AG04450 (cell line): ENCODE measurements at regions not wholly inside any gene's neighbourhood (a gene's known extent, or its start where the extent isn't known, plus 50 kb on each side); places are given as distances from the start of the nearest gene placed in this dataset.

ENCODE experiments used
- CTCF ChIA-PET: fragments of 300-600, 350-600 bp; formaldehyde crosslinking; extraction: SDS; loops from one replicate; lab custom pipeline; 2022; ENCODE audit warnings: antibody characterized with exemption, inconsistent platforms; lab: Charles Lee
- POLR2A ChIA-PET: fragments of 350-600 bp; formaldehyde crosslinking; extraction: SDS; loops from one replicate; lab custom pipeline; 2021; ENCODE audit warnings: antibody characterized with exemption, inconsistent platforms; lab: Yijun Ruan, JAX
- DNase-seq: peaks from one replicate; pipeline ENCODE4 v3.0.0-alpha.2; 2011; ENCODE audit warnings: low read depth, low spot score
- H3K27ac ChIP-seq: one replicate; pipeline ENCODE4 v1.5.1; 2012; ENCODE audit warnings: low read depth, low read length, control low read depth
- H3K27me3 ChIP-seq: one replicate; pipeline ENCODE4 v1.6.0; 2012; ENCODE audit warnings: low read length; ENCODE audit not compliant: control insufficient read depth, insufficient read depth
- H3K4me3 ChIP-seq: 2 replicates; pipeline ENCODE4 v1.5.1; 2011; ENCODE audit warnings: mild to moderate bottlenecking, low read depth, low read length, control low read depth
- H3K9me3 ChIP-seq: 2 replicates; pipeline ENCODE4 v1.5.1; 2012; ENCODE audit warnings: low read length; ENCODE audit not compliant: control insufficient read depth, insufficient read depth
- TF ChIP-seq, protein P1 (sequence below): IDR thresholded peaks from 2 replicates; pipeline ENCODE4 v1.5.1; 2011; ENCODE audit warnings: low read depth, low read length, control low read depth, inconsistent platforms

DNA sequence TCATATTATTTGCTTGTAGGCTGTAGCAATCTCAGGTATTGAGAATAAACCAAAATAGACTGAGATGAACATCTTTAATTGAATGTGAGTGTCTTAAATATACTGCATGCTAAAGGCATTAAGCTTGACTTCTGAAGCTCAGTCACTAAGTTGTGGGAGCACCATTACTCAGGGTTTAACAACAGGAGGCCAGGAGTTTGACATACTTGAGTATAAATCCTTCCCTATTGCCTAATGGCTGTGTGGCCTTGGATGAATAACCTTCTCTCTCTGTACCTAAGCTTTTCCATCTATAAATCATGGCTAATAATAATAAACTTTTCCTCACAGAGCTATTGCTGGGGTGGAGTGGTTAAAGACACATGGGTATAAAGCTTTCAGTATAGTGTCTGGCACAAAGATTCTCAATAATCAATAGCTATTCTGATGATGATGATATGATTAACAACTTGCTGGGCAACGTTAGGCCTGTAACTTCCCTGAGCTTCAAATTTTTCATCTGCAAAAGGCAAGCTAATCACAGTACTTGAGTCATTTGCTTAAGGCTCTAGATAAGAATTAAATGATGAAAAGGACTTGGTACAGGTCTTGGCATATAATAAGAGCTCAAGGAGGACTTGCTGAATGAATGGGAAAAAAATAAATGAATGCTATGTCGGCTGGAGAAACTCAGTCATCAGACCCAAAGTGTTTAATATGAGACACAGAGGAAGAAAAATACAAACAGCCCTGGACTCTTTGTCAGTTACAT is 174.0 kb upstream of the IL12B start:
- H3K27me3 ChIP-seq, result no peaks in the 10 kb centered on the region
- ChIA-PET CTCF (interaction anchor here (0.6 to 2.0 kb wide), 4 partner anchors 12 to 1483 kb away, joined by 3 to 11 read pairs (median 6); no protein-coding TSS in a partner anchor), POLR2A (no interaction called here)
- no peak overlapping the region for H3K4me3 ChIP-seq
- peak overlapping the region; percentile 69 for H3K27ac ChIP-seq
- TF ChIP-seq, protein P1, sequence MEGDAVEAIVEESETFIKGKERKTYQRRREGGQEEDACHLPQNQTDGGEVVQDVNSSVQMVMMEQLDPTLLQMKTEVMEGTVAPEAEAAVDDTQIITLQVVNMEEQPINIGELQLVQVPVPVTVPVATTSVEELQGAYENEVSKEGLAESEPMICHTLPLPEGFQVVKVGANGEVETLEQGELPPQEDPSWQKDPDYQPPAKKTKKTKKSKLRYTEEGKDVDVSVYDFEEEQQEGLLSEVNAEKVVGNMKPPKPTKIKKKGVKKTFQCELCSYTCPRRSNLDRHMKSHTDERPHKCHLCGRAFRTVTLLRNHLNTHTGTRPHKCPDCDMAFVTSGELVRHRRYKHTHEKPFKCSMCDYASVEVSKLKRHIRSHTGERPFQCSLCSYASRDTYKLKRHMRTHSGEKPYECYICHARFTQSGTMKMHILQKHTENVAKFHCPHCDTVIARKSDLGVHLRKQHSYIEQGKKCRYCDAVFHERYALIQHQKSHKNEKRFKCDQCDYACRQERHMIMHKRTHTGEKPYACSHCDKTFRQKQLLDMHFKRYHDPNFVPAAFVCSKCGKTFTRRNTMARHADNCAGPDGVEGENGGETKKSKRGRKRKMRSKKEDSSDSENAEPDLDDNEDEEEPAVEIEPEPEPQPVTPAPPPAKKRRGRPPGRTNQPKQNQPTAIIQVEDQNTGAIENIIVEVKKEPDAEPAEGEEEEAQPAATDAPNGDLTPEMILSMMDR, result no peak
- no peak for DNase-seq
- H3K9me3 ChIP-seq, result no peaks in the 10 kb centered on the region

DNA sequence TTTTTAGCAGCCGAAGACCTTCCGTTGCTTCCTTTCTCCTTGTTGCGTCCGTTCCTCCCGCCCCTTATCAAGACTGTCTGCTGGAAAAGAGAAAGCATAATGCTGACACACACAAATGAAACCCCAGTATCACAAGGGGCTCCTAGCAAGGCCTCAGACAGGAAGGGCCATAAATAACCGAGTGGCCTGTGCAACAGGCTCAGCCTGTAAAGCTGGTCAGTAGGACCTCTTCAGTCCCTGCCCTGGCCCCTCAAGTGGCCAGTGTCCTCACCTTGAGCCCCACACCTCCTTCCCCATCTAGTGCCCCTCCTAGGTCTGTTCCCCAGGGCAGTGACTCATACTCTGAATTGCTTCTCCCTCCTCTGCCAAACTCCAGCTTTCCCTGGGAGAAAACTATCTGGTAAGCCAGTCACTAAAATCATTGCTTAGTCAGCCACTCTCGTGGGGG is 174.6 kb upstream of the IL12B start:
- no peaks in the 10 kb centered on the region for H3K27me3 ChIP-seq
- H3K4me3 ChIP-seq, result no peak overlapping the region
- no peaks in the 10 kb centered on the region for H3K9me3 ChIP-seq
- TF ChIP-seq, protein P1, result no peak
- peak overlapping the region; percentile 69 for H3K27ac ChIP-seq
- DNase-seq, result peak; percentile 20
- ChIA-PET CTCF (interaction anchor here (0.6 to 2.0 kb wide), 3 partner anchors 11 to 1483 kb away, joined by 5 to 11 read pairs (median 8); no protein-coding TSS in a partner anchor), POLR2A (no interaction called here)

DNA sequence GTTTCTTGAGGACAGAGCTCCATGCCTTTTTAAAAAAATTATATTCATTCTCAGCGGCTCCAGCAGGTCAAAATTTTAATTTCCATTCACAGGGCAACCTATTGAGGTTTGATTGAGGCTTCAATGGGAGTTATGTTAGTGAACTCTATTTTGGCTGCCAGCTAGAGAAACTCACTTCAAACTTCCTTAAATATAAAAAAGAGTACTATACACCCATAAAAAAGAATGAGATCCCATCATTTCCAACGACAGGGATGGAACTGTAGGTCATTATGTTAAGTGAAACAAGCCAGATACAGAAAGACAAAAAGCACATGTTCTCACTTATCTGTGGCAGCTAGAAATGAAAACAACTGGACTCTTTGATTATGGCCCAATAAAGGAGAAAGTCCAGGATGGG is 176.8 kb upstream of the IL12B start:
- Histone ChIP-seq H3K27ac (no peak overlapping the region), H3K27me3 (no peaks in the 10 kb centered on the region), H3K9me3 (no peaks in the 10 kb centered on the region), H3K4me3 (no peak overlapping the region)
- CTCF ChIA-PET, result interaction anchor here (0.9 to 1.7 kb wide), 5 partner anchors 10 to 480 kb away, joined by 3 to 13 read pairs (median 3); no protein-coding TSS in a partner anchor
- TF ChIP-seq, protein P1, result no peak
- POLR2A ChIA-PET, result no interaction called here
- DNase-seq, result no peak

DNA sequence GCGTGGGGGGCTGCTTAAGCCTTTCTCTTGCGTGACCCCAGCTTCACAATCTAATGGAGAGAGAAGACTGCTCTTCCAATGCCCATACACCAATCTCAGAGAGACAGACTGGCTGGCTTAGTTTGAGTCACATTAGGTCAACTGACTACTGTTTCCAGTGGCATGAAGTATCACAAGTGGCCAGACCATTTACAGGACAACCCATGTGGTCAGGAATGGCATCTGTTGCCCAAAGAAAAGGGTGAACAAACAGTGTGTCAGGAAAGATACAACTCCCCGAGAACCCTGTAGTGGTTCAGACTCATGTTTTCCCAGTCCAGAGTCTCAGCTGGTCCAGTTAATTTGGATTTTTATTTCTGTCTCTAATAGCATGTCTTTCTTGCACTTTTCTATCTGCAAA is 177.4 kb upstream of the IL12B start:
- Histone ChIP-seq H3K4me3 (no peak overlapping the region), H3K27ac (no peak overlapping the region), H3K27me3 (no peaks in the 10 kb centered on the region), H3K9me3 (no peaks in the 10 kb centered on the region)
- no peak for DNase-seq
- TF ChIP-seq, protein P1, result no peak
- ChIA-PET CTCF (interaction anchor here (1.7 kb wide), 1 partner anchor 9 kb away, joined by 13 read pairs; no protein-coding TSS in a partner anchor), POLR2A (no interaction called here)

DNA sequence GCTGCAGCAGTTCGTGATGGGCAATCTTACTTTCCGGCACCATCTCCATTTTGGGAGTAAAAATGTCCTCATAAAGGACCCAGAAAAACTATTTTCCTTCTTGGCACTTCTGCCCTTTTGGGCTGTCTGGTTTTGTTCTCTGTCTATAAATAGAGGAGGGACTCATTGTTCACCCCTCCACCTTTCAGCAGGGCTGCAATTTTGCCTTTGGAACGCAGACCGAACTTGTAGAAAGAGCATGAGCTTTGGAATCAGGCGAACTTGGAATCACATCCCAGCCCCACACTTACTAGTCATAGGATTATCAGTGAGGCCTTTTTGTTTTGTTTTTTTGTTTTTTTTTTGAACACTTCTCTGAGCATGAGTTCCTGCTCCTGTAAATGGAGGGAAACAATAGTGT is 178.1 kb upstream of the IL12B start:
- no peak for DNase-seq
- Histone ChIP-seq H3K9me3 (no peaks in the 10 kb centered on the region), H3K27ac (no peak overlapping the region), H3K27me3 (no peaks in the 10 kb centered on the region), H3K4me3 (no peak overlapping the region)
- TF ChIP-seq, protein P1, result no peak
- ChIA-PET CTCF (no interaction called here), POLR2A (interaction anchor here (0.5 kb wide), 1 partner anchor 502 kb away, joined by 3 read pairs; no protein-coding TSS in a partner anchor)
